ENCODE measurements at regions not wholly inside any gene's neighbourhood (a gene's known extent, or its start where the extent isn't known, plus 50 kb on each side); places are given as distances from the start of the nearest gene placed in this dataset.

GRCh38 chr10:52631146-52631545, 141.4 kb downstream of the MBL2 start:
- H3K4me3 ChIP-seq (ENCODE audit: low read depth, low read length), result no peak overlapping the region
- DNase-seq (ENCODE audit: low read depth), result no peak
- no peak for TF ChIP-seq CTCF (IDR thresholded peaks at IDR 0.05; ENCODE audit: insufficient read depth, low read length)

GRCh38 chr10:52631648-52632047, 140.9 kb downstream of the MBL2 start:
- TF ChIP-seq CTCF (IDR thresholded peaks at IDR 0.05; ENCODE audit: insufficient read depth, low read length), result no peak
- H3K4me3 ChIP-seq (ENCODE audit: low read depth, low read length), result no peak overlapping the region
- no peak for DNase-seq (ENCODE audit: low read depth)

GRCh38 chr10:52632591-52632990, 140.0 kb downstream of the MBL2 start:
- no peak for TF ChIP-seq CTCF (IDR thresholded peaks at IDR 0.05; ENCODE audit: insufficient read depth, low read length)
- no peak for DNase-seq (ENCODE audit: low read depth)
- no peak overlapping the region for H3K4me3 ChIP-seq (ENCODE audit: low read depth, low read length)

GRCh38 chr10:52633266-52633665, 139.3 kb downstream of the MBL2 start:
- no peak for TF ChIP-seq CTCF (IDR thresholded peaks at IDR 0.05; ENCODE audit: insufficient read depth, low read length)
- H3K4me3 ChIP-seq (ENCODE audit: low read depth, low read length), result no peak overlapping the region
- DNase-seq (ENCODE audit: low read depth), result no peak

- no peak for TF ChIP-seq CTCF (IDR thresholded peaks at IDR 0.05; ENCODE audit: insufficient read depth, low read length)
- no peak for DNase-seq (ENCODE audit: low read depth)
Observed at GRCh38 chr10:52635651-52636050, 136.9 kb downstream of the MBL2 start.

GRCh38 chr10:52636874-52637273, 135.7 kb downstream of the MBL2 start:
- no peak for TF ChIP-seq CTCF (IDR thresholded peaks at IDR 0.05; ENCODE audit: insufficient read depth, low read length)
- no peak for DNase-seq (ENCODE audit: low read depth)
- H3K4me3 ChIP-seq (ENCODE audit: low read depth, low read length), result no peak overlapping the region

More at GRCh38 chr10:52635651-52636050, 136.9 kb downstream of the MBL2 start:
- no peak overlapping the region for H3K4me3 ChIP-seq (ENCODE audit: low read depth, low read length)

GRCh38 chr10:52637592-52637991, 135.0 kb downstream of the MBL2 start:
- TF ChIP-seq CTCF (IDR thresholded peaks at IDR 0.05; ENCODE audit: insufficient read depth, low read length), result no peak
- H3K4me3 ChIP-seq (ENCODE audit: low read depth, low read length), result no peak overlapping the region
- no peak for DNase-seq (ENCODE audit: low read depth)

Data from fibroblast of the aortic adventitia (primary cell).